ENCODE measurements at regions not wholly inside any gene's neighbourhood (a gene's known extent, or its start where the extent isn't known, plus 50 kb on each side); places are given as distances from the start of the nearest gene placed in this dataset.

GRCh38 chr4:115852767-115853091 is 739.3 kb upstream of the NDST4 start:
- Histone ChIP-seq H3K27me3 (ENCODE audit: control insufficient read depth, insufficient read depth, low read length) (no peaks in the 10 kb centered on the region), H4K20me1 (ENCODE audit: control insufficient read depth, extremely low read depth, insufficient read depth, low read length) (no peaks in the 10 kb centered on the region), H3K4me3 (replicated peaks in 1 of 4; ENCODE audit: control extremely low read depth in 1 of 4, insufficient read depth in 1 of 4, low read depth in 3 of 4, low read length in 4 of 4) (no peak overlapping the region), H3K4me1 (ENCODE audit: control insufficient read depth, extremely low read depth, insufficient read depth, low read length) (no peaks in the 10 kb centered on the region), H2AFZ (ENCODE audit: low read length) (no peak overlapping the region), H3K36me3 (ENCODE audit: control insufficient read depth, insufficient read depth, low read length) (no peaks in the 10 kb centered on the region), H3K4me2 (ENCODE audit: extremely low read depth, insufficient read depth, low read length) (no peak overlapping the region), H3K27ac (ENCODE audit: insufficient read depth, low read length) (no peak overlapping the region), H3K9me3 (ENCODE audit: control insufficient read depth, insufficient read depth, low read depth, low read length) (no peaks in the 10 kb centered on the region), H3K79me2 (ENCODE audit: control insufficient read depth, insufficient read depth, low read length) (no peaks in the 10 kb centered on the region), H3K9ac (ENCODE audit: insufficient read depth, low read length) (no peak overlapping the region)
- no peak for DNase-seq (ENCODE audit: low read depth in 2 of 2)
- TF ChIP-seq CTCF (conservative IDR thresholded peaks at IDR 0.05 in 1 of 2, IDR thresholded peaks at IDR 0.05 in 1 of 2; ENCODE audit: low read depth in 1 of 2, low read length in 2 of 2): no peak

GRCh38 chr4:115851918-115852766 is 738.7 kb upstream of the NDST4 start:
- no peaks in the 10 kb centered on the region for H3K79me2 ChIP-seq (ENCODE audit: control insufficient read depth, insufficient read depth, low read length)
- no peaks in the 10 kb centered on the region for H4K20me1 ChIP-seq (ENCODE audit: control insufficient read depth, extremely low read depth, insufficient read depth, low read length)
- H3K27ac ChIP-seq (ENCODE audit: insufficient read depth, low read length): no peak overlapping the region
- no peaks in the 10 kb centered on the region for H3K36me3 ChIP-seq (ENCODE audit: control insufficient read depth, insufficient read depth, low read length)
- no peaks in the 10 kb centered on the region for H3K27me3 ChIP-seq (ENCODE audit: control insufficient read depth, insufficient read depth, low read length)
- no peak overlapping the region for H3K9ac ChIP-seq (ENCODE audit: insufficient read depth, low read length)
- H3K4me2 ChIP-seq (ENCODE audit: extremely low read depth, insufficient read depth, low read length): no peak overlapping the region
- no peaks in the 10 kb centered on the region for H3K4me1 ChIP-seq (ENCODE audit: control insufficient read depth, extremely low read depth, insufficient read depth, low read length)
- peak in 1 of 2 donors; percentile 17 for DNase-seq (ENCODE audit: low read depth in 2 of 2)
- no peaks in the 10 kb centered on the region for H3K9me3 ChIP-seq (ENCODE audit: control insufficient read depth, insufficient read depth, low read depth, low read length)
- H2AFZ ChIP-seq (ENCODE audit: low read length): no peak overlapping the region
- no peak overlapping the region for H3K4me3 ChIP-seq (replicated peaks in 1 of 4; ENCODE audit: control extremely low read depth in 1 of 4, insufficient read depth in 1 of 4, low read depth in 3 of 4, low read length in 4 of 4)
- no peak for TF ChIP-seq EZH2 (IDR thresholded peaks at IDR 0.05; ENCODE audit: low read length, missing control alignments)
- no peak for TF ChIP-seq CTCF (conservative IDR thresholded peaks at IDR 0.05 in 1 of 2, IDR thresholded peaks at IDR 0.05 in 1 of 2; ENCODE audit: low read depth in 1 of 2, low read length in 2 of 2)

GRCh38 chr4:115850799-115851509 is 737.5 kb upstream of the NDST4 start:
- Histone ChIP-seq H4K20me1 (ENCODE audit: control insufficient read depth, extremely low read depth, insufficient read depth, low read length) (no peaks in the 10 kb centered on the region), H3K4me3 (replicated peaks in 1 of 4; ENCODE audit: control extremely low read depth in 1 of 4, insufficient read depth in 1 of 4, low read depth in 3 of 4, low read length in 4 of 4) (no peak overlapping the region), H3K36me3 (ENCODE audit: control insufficient read depth, insufficient read depth, low read length) (no peaks in the 10 kb centered on the region), H3K27me3 (ENCODE audit: control insufficient read depth, insufficient read depth, low read length) (no peaks in the 10 kb centered on the region), H3K9me3 (ENCODE audit: control insufficient read depth, insufficient read depth, low read depth, low read length) (no peaks in the 10 kb centered on the region), H3K79me2 (ENCODE audit: control insufficient read depth, insufficient read depth, low read length) (no peaks in the 10 kb centered on the region), H3K27ac (ENCODE audit: insufficient read depth, low read length) (no peak overlapping the region), H2AFZ (ENCODE audit: low read length) (no peak overlapping the region), H3K4me2 (ENCODE audit: extremely low read depth, insufficient read depth, low read length) (no peak overlapping the region), H3K4me1 (ENCODE audit: control insufficient read depth, extremely low read depth, insufficient read depth, low read length) (no peaks in the 10 kb centered on the region), H3K9ac (ENCODE audit: insufficient read depth, low read length) (no peak overlapping the region)
- no peak for TF ChIP-seq EZH2 (IDR thresholded peaks at IDR 0.05; ENCODE audit: low read length, missing control alignments)
- no peak for TF ChIP-seq CTCF (conservative IDR thresholded peaks at IDR 0.05 in 1 of 2, IDR thresholded peaks at IDR 0.05 in 1 of 2; ENCODE audit: low read depth in 1 of 2, low read length in 2 of 2)
- DNase-seq (ENCODE audit: low read depth in 2 of 2): no peak
